PC-3 (cell line): ENCODE measurements at regions not wholly inside any gene's neighbourhood (a gene's known extent, or its start where the extent isn't known, plus 50 kb on each side); places are given as distances from the start of the nearest gene placed in this dataset.
"Not testable (repeated sequence)": the region's sequence is repeated elsewhere in the genome, so short reads cannot be mapped to it uniquely, and the experiment has no call there.

Experiments used
- ATAC-seq: fragments of 200-7000 bp; cut with Tn5 transposase; 2 replicates; pipeline ENCODE4 v1.9.1; 2020; ENCODE audit warnings: mild to moderate bottlenecking, moderate library complexity
- BruUV-seq: library from RNA; stranded (reverse); fragments of 400-500 nt; replicated peaks from 2 replicates; lab custom pipeline; 2021; lab: Mats Ljungman, UMichigan
- CTCF ChIA-PET: fragments of 300-600 bp; sonication (Branson Sonifier 250); formaldehyde crosslinking; loops from one replicate; lab custom pipeline; 2022; ENCODE audit warnings: antibody characterized with exemption; lab: Charles Lee
- POLR2A ChIA-PET: fragments of 300-600 bp; sonication (Branson Sonifier 250); formaldehyde crosslinking; loops from one replicate; lab custom pipeline; 2022; ENCODE audit warnings: antibody characterized with exemption; ENCODE audit not compliant: unreplicated experiment; lab: Charles Lee
- DNase-seq: peaks from one replicate; pipeline ENCODE4 v3.0.0-alpha.2; 2015
- H2AFZ ChIP-seq: fragments of 300-600 bp; sonication (generic); 2 replicates; pipeline ENCODE4 v1.6.0; 2016; ENCODE audit warnings: antibody characterized with exemption, low read length
- H3F3A ChIP-seq: fragments of 300-600 bp; sonication (generic); one replicate; pipeline ENCODE4 v1.6.0; 2017; ENCODE audit warnings: antibody characterized with exemption, low read length, control low read depth, mild to moderate bottlenecking; ENCODE audit not compliant: unreplicated experiment
- H3K27ac ChIP-seq: fragments of 300-600 bp; sonication (generic); 2 replicates; pipeline ENCODE4 v1.5.1; 2016; ENCODE audit warnings: mild to moderate bottlenecking, low read length
- H3K27me3 ChIP-seq: fragments of 300-600 bp; sonication (generic); 2 replicates; pipeline ENCODE4 v1.6.1; 2016; ENCODE audit warnings: low read length, mixed read lengths
- H3K36me3 ChIP-seq: fragments of 300-600 bp; sonication (generic); 2 replicates; pipeline ENCODE4 v1.6.1; 2016; ENCODE audit warnings: low read depth, mixed run types, low read length, mixed read lengths
- H3K4me1 ChIP-seq: fragments of 300-600 bp; sonication (generic); 2 replicates; pipeline ENCODE4 v1.5.1; 2016; ENCODE audit warnings: low read length; ENCODE audit not compliant: insufficient read depth
- H3K4me2 ChIP-seq: fragments of 300-600 bp; sonication (generic); 2 replicates; pipeline ENCODE4 v1.6.0; 2016; ENCODE audit warnings: low read length
- H3K4me3 ChIP-seq: fragments of 300-600 bp; sonication (generic); 2 replicates; pipeline ENCODE4 v1.5.1; 2016; ENCODE audit warnings: mild to moderate bottlenecking, low read length, mixed read lengths
- H3K79me2 ChIP-seq: fragments of 300-600 bp; sonication (generic); 2 replicates; pipeline ENCODE4 v1.6.1; 2017; ENCODE audit warnings: low read length, mixed read lengths
- H3K9ac ChIP-seq: fragments of 300-600 bp; sonication (generic); 2 replicates; pipeline ENCODE4 v1.6.0; 2016; ENCODE audit warnings: mild to moderate bottlenecking, low read length
- H3K9me2 ChIP-seq: fragments of 300-600 bp; sonication (generic); replicated peaks from 2 replicates; pipeline ENCODE4 v1.6.1; 2016; ENCODE audit warnings: mixed run types, low read length, mixed read lengths
- H3K9me3 ChIP-seq: fragments of 300-600 bp; sonication (generic); 2 replicates; pipeline ENCODE4 v1.6.1; 2016; ENCODE audit warnings: low read length, mixed read lengths
- H4K20me1 ChIP-seq: fragments of 300-600 bp; sonication (generic); 2 replicates; pipeline ENCODE4 v1.6.1; 2016; ENCODE audit warnings: low read length, mixed read lengths
- CTCF ChIP-seq: fragments of 300-600 bp; sonication (generic); conservative IDR thresholded peaks from 2 replicates; pipeline ENCODE4 v1.5.1; 2017; ENCODE audit warnings: antibody characterized with exemption, low read depth, mild to moderate bottlenecking, low read length
- EZH2 ChIP-seq: fragments of 300-600 bp; sonication (generic); IDR thresholded peaks from one replicate; pipeline ENCODE4 v1.6.1; 2017; ENCODE audit warnings: antibody characterized with exemption, mild to moderate bottlenecking, low read length; ENCODE audit not compliant: unreplicated experiment
- EZH2phosphoT487 ChIP-seq: fragments of 300-600 bp; sonication (generic); IDR thresholded peaks from 2 replicates; pipeline ENCODE4 v1.6.1; 2018; ENCODE audit warnings: mild to moderate bottlenecking, antibody characterized with exemption, low read length, borderline replicate concordance
- intact Hi-C: fragments of 100-400 bp; cut with micrococcal nuclease; formaldehyde crosslinking; loops from 2 replicates; pipeline ENCODE4 v1.9.0; 2023

GRCh38 chr9:117644133-117644931 lies 59.9 kb upstream of the TLR4 start:
- Histone ChIP-seq H3K27ac (no peak overlapping the region), H3K36me3 (no peaks in the 10 kb centered on the region), H3K27me3 (no peaks in the 10 kb centered on the region), H3K9me2 (no peaks in the 10 kb centered on the region), H4K20me1 (no peaks in the 10 kb centered on the region), H3K4me2 (peak overlapping the region; percentile 60; the same call in 1 of the 2 replicates), H3K4me1 (no peaks in the 10 kb centered on the region), H3F3A (no peaks in the 10 kb centered on the region), H3K4me3 (0 out of 2 replicates have a peak overlapping the region, but pooled peaks have one; percentile 27), H3K79me2 (no peaks in the 10 kb centered on the region), H3K9ac (no peak overlapping the region), H3K9me3 (no peaks in the 10 kb centered on the region), H2AFZ (peak overlapping the region; percentile 50)
- no TSS peak for BruUV-seq
- intact Hi-C loops: no loop called here
- ChIA-PET POLR2A (no interaction called here), CTCF (interaction anchor here (0.5 kb wide), 1 partner anchor 1674 kb away, joined by 3 read pairs; no protein-coding TSS in a partner anchor)
- DNase-seq (peak; percentile 64), ATAC-seq (peak; percentile 33; the same call in 1 of the 2 replicates)
- TF ChIP-seq CTCF (peak; percentile 86), EZH2phosphoT487 (no peak)

GRCh38 chr9:117643288-117643654 lies 60.9 kb upstream of the TLR4 start:
- no peak for ATAC-seq
- no peak for TF ChIP-seq CTCF
- no peak for TF ChIP-seq EZH2
- TF ChIP-seq EZH2phosphoT487: no peak
- no peaks in the 10 kb centered on the region for H3F3A ChIP-seq
- H3K36me3 ChIP-seq: no peaks in the 10 kb centered on the region
- ChIA-PET POLR2A (no interaction called here), CTCF (no interaction called here)
- intact Hi-C loops: no loop called here
- no peaks in the 10 kb centered on the region for H3K79me2 ChIP-seq
- no peak overlapping the region for H3K9ac ChIP-seq
- no peaks in the 10 kb centered on the region for H3K9me3 ChIP-seq
- H3K27me3 ChIP-seq: no peaks in the 10 kb centered on the region
- no TSS peak for BruUV-seq
- H3K4me1 ChIP-seq: no peaks in the 10 kb centered on the region
- no peak overlapping the region for H3K4me3 ChIP-seq
- no peak overlapping the region for H3K4me2 ChIP-seq
- no peak for DNase-seq
- no peaks in the 10 kb centered on the region for H4K20me1 ChIP-seq
- no peak overlapping the region for H2AFZ ChIP-seq
- no peaks in the 10 kb centered on the region for H3K9me2 ChIP-seq
- H3K27ac ChIP-seq: no peak overlapping the region

- H3K4me3 ChIP-seq, POLR2A ChIA-PET, H2AFZ ChIP-seq, H3K27me3 ChIP-seq, H3K9ac ChIP-seq, H3K9me2 ChIP-seq, DNase-seq, ATAC-seq, H3F3A ChIP-seq, H4K20me1 ChIP-seq, H3K4me2 ChIP-seq, BruUV-seq, H3K36me3 ChIP-seq, CTCF ChIA-PET, H3K9me3 ChIP-seq, intact Hi-C loops, H3K79me2 ChIP-seq, H3K4me1 ChIP-seq, H3K27ac ChIP-seq: not testable (repeated sequence)
Observed at GRCh38 chr9:117642571-117643287, 61.5 kb upstream of the TLR4 start.
